ENCODE measurements at regions not wholly inside any gene's neighbourhood (a gene's known extent, or its start where the extent isn't known, plus 50 kb on each side); places are given as distances from the start of the nearest gene placed in this dataset.

- no peak for TF ChIP-seq ZSCAN23 (tag by site-specific recombination; IDR thresholded peaks at IDR 0.05)
- TF ChIP-seq TRIM28 (IDR thresholded peaks at IDR 0.05; ENCODE audit: borderline replicate concordance, low read length), result no peak
- TF ChIP-seq GLIS1 (tag by site-specific recombination; IDR thresholded peaks at IDR 0.05), result no peak
- no peak for TF ChIP-seq ZNF658 (tag by site-specific recombination; IDR thresholded peaks at IDR 0.05)
- Histone ChIP-seq H3K27ac (ENCODE audit: extremely low read depth, low read depth, low read length) (no peak overlapping the region), H3K9me3 (ENCODE audit: control insufficient read depth, insufficient read depth, low read depth, low read length) (no peaks in the 10 kb centered on the region), H3K4me1 (ENCODE audit: control insufficient read depth, insufficient read depth, low read length) (no peaks in the 10 kb centered on the region), H3K36me3 (ENCODE audit: control insufficient read depth in 2 of 2, insufficient read depth in 1 of 2, low read length in 2 of 2) (no peaks in the 10 kb centered on the region), H3K4me3 (ENCODE audit: low read depth, low read length) (no peak overlapping the region)
- POLR2A ChIA-PET, result no interaction called here
- CTCF ChIA-PET, result no interaction called here
Observed at GRCh38 chr20:25142435-25142834, 53.1 kb upstream of the ENTPD6 start.

- Histone ChIP-seq H3K4me3 (ENCODE audit: low read depth, low read length) (no peak overlapping the region), H3K9me3 (ENCODE audit: control insufficient read depth, insufficient read depth, low read depth, low read length) (no peaks in the 10 kb centered on the region), H3K27ac (ENCODE audit: extremely low read depth, low read depth, low read length) (no peak overlapping the region), H3K4me1 (ENCODE audit: control insufficient read depth, insufficient read depth, low read length) (no peaks in the 10 kb centered on the region), H3K36me3 (ENCODE audit: control insufficient read depth in 2 of 2, insufficient read depth in 1 of 2, low read length in 2 of 2) (no peaks in the 10 kb centered on the region)
- TF ChIP-seq PRDM10 (tag by site-specific recombination; IDR thresholded peaks at IDR 0.05) (peak; percentile 50; the same call in 1 of the 2 replicates), ZNF404 (tag by site-specific recombination; IDR thresholded peaks at IDR 0.05) (no peak), ZNF169 (tag by site-specific recombination; IDR thresholded peaks at IDR 0.05) (no peak), TCF7L2 (IDR thresholded peaks at IDR 0.05; ENCODE audit: borderline replicate concordance, low read depth, low read length) (no peak), ZSCAN30 (tag by site-specific recombination; IDR thresholded peaks at IDR 0.05) (no peak), HIC1 (tag by site-specific recombination; IDR thresholded peaks at IDR 0.05) (no peak), ZNF510 (tag by site-specific recombination; IDR thresholded peaks at IDR 0.05; ENCODE audit: insufficient replicate concordance) (no peak), ZNF112 (tag by site-specific recombination; IDR thresholded peaks at IDR 0.05) (no peak), RBAK (tag by site-specific recombination; IDR thresholded peaks at IDR 0.05) (no peak), GLIS2 (tag by site-specific recombination; IDR thresholded peaks at IDR 0.05) (no peak), ZNF280C (tag by site-specific recombination; IDR thresholded peaks at IDR 0.05) (no peak), ZIC2 (tag by site-specific recombination; IDR thresholded peaks at IDR 0.05) (peak; percentile 71), ZFP69B (tag by site-specific recombination; IDR thresholded peaks at IDR 0.05) (no peak)
- POLR2A ChIA-PET, result no interaction called here
- CTCF ChIA-PET, result no interaction called here
Observed at GRCh38 chr20:25145131-25145530, 50.4 kb upstream of the ENTPD6 start.

Data from HEK293 (cell line).